ENCODE measurements at regions not wholly inside any gene's neighbourhood (a gene's known extent, or its start where the extent isn't known, plus 50 kb on each side); places are given as distances from the start of the nearest gene placed in this dataset.
A peak's percentile ranks its signal among the peaks of the same experiment; 100 is the strongest.

DNA sequence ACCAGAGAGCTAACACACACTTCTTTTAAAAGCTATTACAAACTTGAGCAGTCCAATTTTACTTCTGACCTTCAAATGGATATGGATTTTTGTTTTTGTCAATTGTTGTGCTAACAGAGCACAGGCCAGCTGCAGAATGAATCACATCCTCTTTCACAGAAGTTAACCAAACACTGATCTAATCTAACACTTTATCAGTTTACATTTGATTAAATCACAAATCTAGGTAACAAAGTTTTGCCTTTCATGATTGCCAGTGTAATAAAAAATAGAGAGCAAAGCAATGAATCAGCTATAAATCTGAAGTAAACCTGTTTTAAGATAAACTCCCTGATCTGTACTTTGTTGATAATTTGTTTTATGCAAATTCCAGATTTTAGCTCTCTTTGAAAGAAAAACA, 273.1 kb upstream of the RGS6 start:
- no peak for DNase-seq (ENCODE audit: low read depth)
- no peak overlapping the region for H3K4me3 ChIP-seq (ENCODE audit: low read length)
- TF ChIP-seq, protein P1, sequence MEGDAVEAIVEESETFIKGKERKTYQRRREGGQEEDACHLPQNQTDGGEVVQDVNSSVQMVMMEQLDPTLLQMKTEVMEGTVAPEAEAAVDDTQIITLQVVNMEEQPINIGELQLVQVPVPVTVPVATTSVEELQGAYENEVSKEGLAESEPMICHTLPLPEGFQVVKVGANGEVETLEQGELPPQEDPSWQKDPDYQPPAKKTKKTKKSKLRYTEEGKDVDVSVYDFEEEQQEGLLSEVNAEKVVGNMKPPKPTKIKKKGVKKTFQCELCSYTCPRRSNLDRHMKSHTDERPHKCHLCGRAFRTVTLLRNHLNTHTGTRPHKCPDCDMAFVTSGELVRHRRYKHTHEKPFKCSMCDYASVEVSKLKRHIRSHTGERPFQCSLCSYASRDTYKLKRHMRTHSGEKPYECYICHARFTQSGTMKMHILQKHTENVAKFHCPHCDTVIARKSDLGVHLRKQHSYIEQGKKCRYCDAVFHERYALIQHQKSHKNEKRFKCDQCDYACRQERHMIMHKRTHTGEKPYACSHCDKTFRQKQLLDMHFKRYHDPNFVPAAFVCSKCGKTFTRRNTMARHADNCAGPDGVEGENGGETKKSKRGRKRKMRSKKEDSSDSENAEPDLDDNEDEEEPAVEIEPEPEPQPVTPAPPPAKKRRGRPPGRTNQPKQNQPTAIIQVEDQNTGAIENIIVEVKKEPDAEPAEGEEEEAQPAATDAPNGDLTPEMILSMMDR (conservative IDR thresholded peaks at IDR 0.05; ENCODE audit: low read length) = no peak

DNA sequence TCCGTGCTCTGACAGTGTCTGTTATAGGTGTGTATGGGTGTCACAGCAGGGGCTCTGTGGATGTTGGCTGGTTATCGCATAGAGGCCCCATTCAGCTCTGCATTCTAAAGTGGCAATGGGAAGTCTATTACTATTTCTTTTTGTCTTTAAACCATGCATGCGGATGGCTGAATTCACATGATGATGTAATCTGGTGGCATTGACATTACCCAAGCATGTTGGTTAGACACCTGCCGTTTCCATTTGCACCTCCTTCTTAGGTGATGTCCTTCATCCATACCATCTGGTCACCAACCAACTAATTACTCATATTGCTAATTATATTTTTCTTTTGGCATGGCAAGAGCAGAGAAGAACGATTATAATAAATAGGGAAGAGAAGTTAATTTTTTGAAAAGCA, 270.8 kb upstream of the RGS6 start:
- TF ChIP-seq, protein P1 (conservative IDR thresholded peaks at IDR 0.05; ENCODE audit: low read length) = no peak
- H3K4me3 ChIP-seq (ENCODE audit: low read length) = no peak overlapping the region
- DNase-seq (ENCODE audit: low read depth) = no peak

DNA sequence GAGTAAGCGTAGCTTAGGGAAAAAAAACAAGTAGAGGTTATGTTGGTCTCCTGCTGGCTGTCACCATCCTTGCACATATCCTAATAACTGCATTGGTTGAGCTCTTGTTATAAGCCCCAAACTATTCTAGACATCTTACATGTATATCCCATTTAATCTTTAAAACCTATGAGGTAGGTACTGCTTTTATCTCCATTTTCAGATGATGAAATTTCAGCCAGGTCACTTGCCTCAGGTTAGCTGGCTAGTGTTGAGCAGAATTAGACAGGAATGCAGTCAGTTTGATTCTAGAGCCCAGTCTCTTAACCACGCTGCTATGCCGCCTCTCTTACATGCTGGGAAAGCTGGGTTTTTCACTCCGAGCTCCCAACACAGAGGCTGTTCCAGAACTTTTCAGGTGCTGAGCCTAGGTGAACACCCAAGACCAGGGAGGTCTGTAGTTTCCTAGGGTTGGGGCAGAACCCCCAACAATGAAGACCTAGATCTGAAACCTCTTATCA, 269.9 kb upstream of the RGS6 start:
- TF ChIP-seq, protein P1 (conservative IDR thresholded peaks at IDR 0.05; ENCODE audit: low read length) = no peak

DNA sequence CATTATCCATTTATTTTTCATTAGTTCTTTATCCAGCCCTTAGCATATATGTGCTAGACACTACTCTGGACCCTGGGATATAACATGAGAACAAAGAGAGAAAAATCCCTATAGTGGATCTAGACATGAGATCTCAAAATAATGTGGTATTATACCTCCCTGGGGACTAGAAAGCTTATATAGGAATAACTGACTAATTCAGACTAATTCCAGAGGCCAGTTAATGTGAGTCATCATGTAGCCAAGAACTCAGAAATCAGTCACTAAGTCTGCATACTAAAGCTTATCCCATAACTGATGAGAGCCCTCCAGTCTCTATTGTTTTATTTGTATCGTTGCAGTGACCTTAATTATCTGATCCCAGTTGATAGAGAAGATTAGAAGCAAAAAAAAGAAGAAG, 267.1 kb upstream of the RGS6 start:
- no peak overlapping the region for H3K4me3 ChIP-seq (ENCODE audit: low read length)
- peak; percentile 82 for DNase-seq (ENCODE audit: low read depth)

More for the DNA sequence above, 269.9 kb upstream of the RGS6 start:
- no peak for DNase-seq (ENCODE audit: low read depth)
- no peak overlapping the region for H3K4me3 ChIP-seq (ENCODE audit: low read length)

DNA sequence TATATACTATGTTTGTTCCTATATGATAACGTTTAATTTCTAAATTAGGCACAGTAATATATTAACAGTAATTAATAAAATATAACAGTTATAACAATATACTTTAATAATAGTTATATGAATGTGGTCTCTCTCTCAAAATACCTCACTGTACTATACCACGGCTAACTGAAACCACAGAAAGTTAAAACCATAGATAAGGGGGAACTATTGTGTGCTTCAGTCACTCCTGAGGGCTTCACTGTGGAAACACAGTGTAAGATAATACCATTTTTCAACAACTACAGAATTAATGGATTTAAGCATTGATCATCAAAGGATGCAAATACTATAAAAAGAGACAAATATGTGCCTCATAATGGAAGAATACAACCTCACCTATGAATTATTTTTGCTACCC, 266.4 kb upstream of the RGS6 start:
- H3K4me3 ChIP-seq (ENCODE audit: low read length) = no peak overlapping the region
- no peak for DNase-seq (ENCODE audit: low read depth)
- TF ChIP-seq, protein P1 (conservative IDR thresholded peaks at IDR 0.05; ENCODE audit: low read length) = no peak

More for the DNA sequence above, 267.1 kb upstream of the RGS6 start:
- TF ChIP-seq, protein P1 (conservative IDR thresholded peaks at IDR 0.05; ENCODE audit: low read length) = no peak

DNA sequence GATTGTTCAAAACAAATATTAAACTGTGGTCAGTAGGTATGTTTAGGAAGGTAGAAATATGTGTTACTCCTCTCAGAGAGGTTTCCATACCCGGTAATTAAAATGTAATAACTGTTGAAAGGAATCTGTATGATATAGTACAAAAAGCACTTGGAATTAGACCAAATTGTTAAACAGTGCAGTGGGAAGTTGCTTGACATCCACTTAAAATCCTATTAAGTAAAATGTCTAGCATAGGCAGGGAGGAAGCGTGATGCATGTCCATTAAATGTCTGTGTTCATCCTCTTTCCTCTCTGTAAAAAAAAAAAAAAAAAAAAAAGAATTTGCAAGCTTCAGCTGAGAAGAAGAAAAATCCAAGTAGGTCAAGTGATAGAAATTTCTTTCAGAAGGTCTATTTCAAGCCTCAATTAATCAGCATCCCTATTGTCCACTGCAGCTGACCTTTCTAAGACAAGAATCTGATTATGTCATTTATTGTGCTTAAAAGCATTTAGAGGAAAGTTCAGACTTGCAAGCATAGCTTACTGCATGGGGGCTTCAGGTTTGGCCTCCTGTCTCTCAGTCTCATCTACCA, 265.6 kb upstream of the RGS6 start:
- TF ChIP-seq, protein P1 (conservative IDR thresholded peaks at IDR 0.05; ENCODE audit: low read length) = no peak
- DNase-seq (ENCODE audit: low read depth) = no peak
- H3K4me3 ChIP-seq (ENCODE audit: low read length) = no peak overlapping the region

DNA sequence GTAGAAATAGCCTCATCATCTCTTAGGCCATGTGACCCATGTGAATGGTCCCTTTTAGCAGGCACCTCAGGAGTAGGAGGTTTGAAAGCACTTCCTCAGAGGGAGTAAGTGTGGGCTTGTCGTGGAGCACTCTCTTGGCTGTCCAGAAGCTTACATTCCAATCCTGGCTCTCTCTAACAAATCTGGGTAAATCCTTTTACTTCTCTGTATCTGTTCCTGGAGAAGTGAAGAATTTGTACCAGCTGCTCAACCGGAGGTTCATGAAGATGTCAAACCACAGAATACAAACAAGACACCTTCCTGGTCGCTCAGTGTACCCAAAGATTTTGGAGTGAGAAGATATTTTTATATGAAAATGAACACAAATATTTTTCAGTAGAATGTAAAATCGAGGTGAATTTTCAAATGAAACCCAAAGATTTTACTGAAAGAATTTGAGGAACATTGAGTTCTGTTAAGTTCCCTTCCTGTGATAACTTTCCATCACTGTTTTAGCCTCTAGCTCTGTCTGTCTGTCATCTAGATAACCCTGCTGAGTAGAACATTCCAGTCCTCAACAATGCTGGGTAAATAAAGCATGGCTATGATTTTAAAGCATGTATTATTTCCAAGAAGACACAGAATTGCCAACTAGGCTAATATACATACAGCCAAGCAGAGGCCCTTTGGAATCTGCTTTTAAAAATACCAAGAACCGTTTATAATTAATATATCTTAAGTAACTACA, 263.9 kb upstream of the RGS6 start:
- peak; percentile 34 for DNase-seq (ENCODE audit: low read depth)
- H3K4me3 ChIP-seq (ENCODE audit: low read length) = no peak overlapping the region
- TF ChIP-seq, protein P1 (conservative IDR thresholded peaks at IDR 0.05; ENCODE audit: low read length) = no peak
